CD4-positive, CD25-positive, alpha-beta regulatory T cell (primary cell): ENCODE measurements at regions not wholly inside any gene's neighbourhood (a gene's known extent, or its start where the extent isn't known, plus 50 kb on each side); places are given as distances from the start of the nearest gene placed in this dataset.

Experiments
- ATAC-seq, 2 donors: fragments of 150-1000 bp; cut with Tn5 transposase; one replicate each; pipeline ENCODE4 v1.10.0; 2021; ENCODE audit warnings: low read depth in 2 of 2, moderate number of reproducible peaks in 2 of 2, moderate library complexity in 1 of 2
- DNase-seq, 3 donors: peaks; one replicate each; pipeline versions ENCODE4 v3.0.0 to v3.0.0-alpha.2; 2012 to 2022; ENCODE audit warnings: mixed read lengths in 1 of 3
- H3K27ac ChIP-seq: one replicate; pipeline ENCODE4 v1.7.0; 2013; ENCODE audit warnings: mild to moderate bottlenecking, low read length; ENCODE audit not compliant: insufficient read depth, poor library complexity, severe bottlenecking
- H3K27me3 ChIP-seq: one replicate; pipeline ENCODE4 v1.7.0; 2013; ENCODE audit warnings: low read length; ENCODE audit not compliant: control insufficient read depth, insufficient read depth
- H3K36me3 ChIP-seq: one replicate; pipeline ENCODE4 v1.7.0; 2013; ENCODE audit warnings: mild to moderate bottlenecking, low read length, moderate library complexity; ENCODE audit not compliant: control insufficient read depth, insufficient read depth
- H3K4me1 ChIP-seq: 2 replicates; pipeline ENCODE4 v1.7.0; 2013; ENCODE audit warnings: mild to moderate bottlenecking, low read length; ENCODE audit not compliant: insufficient read depth, control insufficient read depth, poor library complexity, severe bottlenecking
- H3K4me3 ChIP-seq: one replicate; pipeline ENCODE4 v1.7.0; 2013; ENCODE audit warnings: low read depth, mild to moderate bottlenecking, low read length, moderate library complexity
- H3K9me3 ChIP-seq, 2 experiments: 1 replicate in 1 of 2; 2 replicates in 1 of 2; pipeline ENCODE4 v1.7.0; 2013; ENCODE audit warnings: low read length in 2 of 2, mild to moderate bottlenecking in 1 of 2, moderate library complexity in 1 of 2; ENCODE audit not compliant: control insufficient read depth in 2 of 2
- H3K27ac Mint-ChIP-seq, 3 donors: one replicate each; pipeline ENCODE4 v1.8.0; 2020 to 2022; ENCODE audit warnings: mild to moderate bottlenecking in 3 of 3, mixed read lengths in 3 of 3, moderate library complexity in 2 of 3
- H3K27me3 Mint-ChIP-seq: one replicate; pipeline ENCODE4 v1.8.0; 2022; ENCODE audit warnings: mild to moderate bottlenecking, mixed read lengths
- H3K36me3 Mint-ChIP-seq: one replicate; pipeline ENCODE4 v1.8.0; 2020; ENCODE audit warnings: mixed read lengths
- H3K4me1 Mint-ChIP-seq, 4 donors: one replicate each; pipeline ENCODE4 v1.8.0; 2020 to 2022; ENCODE audit warnings: mixed read lengths in 4 of 4, mild to moderate bottlenecking in 1 of 4
- H3K4me3 Mint-ChIP-seq, 4 donors: one replicate each; pipeline ENCODE4 v1.8.0; 2020 to 2022; ENCODE audit warnings: mild to moderate bottlenecking in 4 of 4, mixed read lengths in 4 of 4, moderate library complexity in 3 of 4
- H3K9me3 Mint-ChIP-seq, 7 donors: one replicate each; pipeline ENCODE4 v1.8.0; 2020 to 2022; ENCODE audit warnings: mixed read lengths in 7 of 7, mild to moderate bottlenecking in 3 of 7, moderate library complexity in 2 of 7

GRCh38 chr3:130821806-130822205 lies 72.1 kb upstream of the ATP2C1 start:
- Histone ChIP-seq H3K27me3 (no peaks in the 10 kb centered on the region), H3K36me3 (no peaks in the 10 kb centered on the region), H3K27ac (no peak overlapping the region), H3K4me1 (no peaks in the 10 kb centered on the region), H3K9me3 (no peaks in the 10 kb centered on the region), H3K4me3 (no peak overlapping the region)
- DNase-seq = no peak
- no peaks in the 10 kb centered on the region for H3K36me3 Mint-ChIP-seq
- H3K27ac Mint-ChIP-seq = no peak overlapping the region
- peaks cover 0 to 1% (median 0%) of the 10 kb centered on the region in 7 donors for H3K9me3 Mint-ChIP-seq
- ATAC-seq = no peak
- H3K4me3 Mint-ChIP-seq = no peak overlapping the region
- H3K27me3 Mint-ChIP-seq = peaks cover 34% of the 10 kb centered on the region
- H3K4me1 Mint-ChIP-seq = no peaks in the 10 kb centered on the region

GRCh38 chr3:130823241-130823884 lies 70.5 kb upstream of the ATP2C1 start:
- no peak overlapping the region for H3K4me3 Mint-ChIP-seq
- no peak for DNase-seq
- H3K4me1 Mint-ChIP-seq = no peaks in the 10 kb centered on the region
- no peaks in the 10 kb centered on the region for H3K36me3 Mint-ChIP-seq
- no peaks in the 10 kb centered on the region for H3K27me3 ChIP-seq
- H3K27ac Mint-ChIP-seq = no peak overlapping the region
- H3K9me3 ChIP-seq = no peaks in the 10 kb centered on the region
- ATAC-seq = no peak
- no peaks in the 10 kb centered on the region for H3K36me3 ChIP-seq
- no peak overlapping the region for H3K27ac ChIP-seq
- H3K27me3 Mint-ChIP-seq = peaks cover 34% of the 10 kb centered on the region
- H3K4me1 ChIP-seq = no peaks in the 10 kb centered on the region
- H3K9me3 Mint-ChIP-seq = peaks cover 0 to 1% (median 0%) of the 10 kb centered on the region in 7 donors
- no peak overlapping the region for H3K4me3 ChIP-seq

DNA sequence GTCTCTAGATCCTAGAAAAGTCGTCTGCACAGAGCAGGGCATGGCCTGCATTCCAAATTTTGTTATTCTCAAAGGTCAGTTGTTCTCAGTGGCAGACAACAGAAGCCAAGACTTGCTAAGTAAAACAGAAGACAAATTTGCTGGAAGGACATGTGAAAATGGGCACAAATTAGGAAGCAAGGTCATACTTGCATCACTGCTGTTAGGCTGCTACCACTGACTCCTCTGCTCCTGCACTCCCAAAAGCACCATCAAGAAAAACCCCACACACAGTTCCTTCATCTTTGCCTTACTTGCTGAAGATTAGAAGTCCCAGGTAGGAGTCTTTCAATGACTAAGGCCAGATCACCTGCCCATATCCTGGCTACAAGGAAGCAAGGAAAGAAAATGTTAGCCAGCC lies 69.9 kb upstream of the ATP2C1 start:
- H3K4me3 Mint-ChIP-seq = no peak overlapping the region
- no peaks in the 10 kb centered on the region for H3K4me1 ChIP-seq
- H3K4me1 Mint-ChIP-seq = no peaks in the 10 kb centered on the region
- no peaks in the 10 kb centered on the region for H3K9me3 ChIP-seq
- H3K27ac ChIP-seq = no peak overlapping the region
- H3K4me3 ChIP-seq = no peak overlapping the region
- DNase-seq (no peak), ATAC-seq (no peak)
- H3K27ac Mint-ChIP-seq = no peak overlapping the region
- H3K27me3 ChIP-seq = no peaks in the 10 kb centered on the region
- peaks cover 0 to 1% (median 0%) of the 10 kb centered on the region in 7 donors for H3K9me3 Mint-ChIP-seq
- H3K36me3 ChIP-seq = no peaks in the 10 kb centered on the region
- H3K36me3 Mint-ChIP-seq = no peaks in the 10 kb centered on the region
- peaks cover 30% of the 10 kb centered on the region for H3K27me3 Mint-ChIP-seq

GRCh38 chr3:130825762-130826299 lies 68.1 kb upstream of the ATP2C1 start:
- Mint-ChIP-seq H3K4me1 (no peaks in the 10 kb centered on the region), H3K36me3 (no peaks in the 10 kb centered on the region), H3K4me3 (no peak overlapping the region), H3K27ac (no peak overlapping the region), H3K27me3 (peaks cover 17% of the 10 kb centered on the region), H3K9me3 (peaks cover 0 to 1% (median 0%) of the 10 kb centered on the region in 7 donors)
- H3K36me3 ChIP-seq = no peaks in the 10 kb centered on the region
- peaks cover 1% of the 10 kb centered on the region for H3K27me3 ChIP-seq
- no peaks in the 10 kb centered on the region for H3K4me1 ChIP-seq
- ATAC-seq (no peak), DNase-seq (no peak)
- H3K27ac ChIP-seq = no peak overlapping the region
- no peaks in the 10 kb centered on the region for H3K9me3 ChIP-seq
- H3K4me3 ChIP-seq = no peak overlapping the region

- H3K36me3 Mint-ChIP-seq = no peaks in the 10 kb centered on the region
- ATAC-seq = no peak
- Histone ChIP-seq H3K4me1 (no peaks in the 10 kb centered on the region), H3K4me3 (no peak overlapping the region), H3K27ac (no peak overlapping the region), H3K36me3 (no peaks in the 10 kb centered on the region), H3K9me3 (no peaks in the 10 kb centered on the region), H3K27me3 (peaks cover 6% of the 10 kb centered on the region)
- H3K4me3 Mint-ChIP-seq = no peak overlapping the region
- no peak for DNase-seq
- H3K27ac Mint-ChIP-seq = no peak overlapping the region
- H3K4me1 Mint-ChIP-seq = no peaks in the 10 kb centered on the region
- H3K9me3 Mint-ChIP-seq = peaks cover 0 to 1% (median 0%) of the 10 kb centered on the region in 7 donors
- H3K27me3 Mint-ChIP-seq = peaks cover 16% of the 10 kb centered on the region
These were observed 67.2 kb upstream of the ATP2C1 start for GRCh38 chr3:130826516-130827182.

- DNase-seq (no peak), ATAC-seq (no peak)
- no peak overlapping the region for H3K4me3 Mint-ChIP-seq
- Histone ChIP-seq H3K4me1 (no peaks in the 10 kb centered on the region), H3K27me3 (peaks cover 6% of the 10 kb centered on the region), H3K27ac (no peak overlapping the region), H3K36me3 (no peaks in the 10 kb centered on the region), H3K4me3 (no peak overlapping the region), H3K9me3 (no peaks in the 10 kb centered on the region)
- no peak overlapping the region for H3K27ac Mint-ChIP-seq
- H3K36me3 Mint-ChIP-seq = no peaks in the 10 kb centered on the region
- H3K9me3 Mint-ChIP-seq = peaks cover 0 to 1% (median 0%) of the 10 kb centered on the region in 7 donors
- H3K27me3 Mint-ChIP-seq = peaks cover 22% of the 10 kb centered on the region
- H3K4me1 Mint-ChIP-seq = no peaks in the 10 kb centered on the region
These were observed 66.4 kb upstream of the ATP2C1 start for GRCh38 chr3:130827486-130827885.

- peaks cover 22% of the 10 kb centered on the region for H3K27me3 Mint-ChIP-seq
- DNase-seq = no peak
- H3K4me3 Mint-ChIP-seq = no peak overlapping the region
- Histone ChIP-seq H3K27me3 (peaks cover 6% of the 10 kb centered on the region), H3K4me1 (no peaks in the 10 kb centered on the region), H3K4me3 (no peak overlapping the region), H3K36me3 (no peaks in the 10 kb centered on the region), H3K9me3 (no peaks in the 10 kb centered on the region), H3K27ac (no peak overlapping the region)
- H3K4me1 Mint-ChIP-seq = no peaks in the 10 kb centered on the region
- no peak for ATAC-seq
- H3K27ac Mint-ChIP-seq = no peak overlapping the region
- no peaks in the 10 kb centered on the region for H3K36me3 Mint-ChIP-seq
- peaks cover 0 to 3% (median 0%) of the 10 kb centered on the region in 7 donors for H3K9me3 Mint-ChIP-seq
These were observed 64.6 kb upstream of the ATP2C1 start for GRCh38 chr3:130828948-130829947.
